ENCODE measurements at regions not wholly inside any gene's neighbourhood (a gene's known extent, or its start where the extent isn't known, plus 50 kb on each side); places are given as distances from the start of the nearest gene placed in this dataset.

DNA sequence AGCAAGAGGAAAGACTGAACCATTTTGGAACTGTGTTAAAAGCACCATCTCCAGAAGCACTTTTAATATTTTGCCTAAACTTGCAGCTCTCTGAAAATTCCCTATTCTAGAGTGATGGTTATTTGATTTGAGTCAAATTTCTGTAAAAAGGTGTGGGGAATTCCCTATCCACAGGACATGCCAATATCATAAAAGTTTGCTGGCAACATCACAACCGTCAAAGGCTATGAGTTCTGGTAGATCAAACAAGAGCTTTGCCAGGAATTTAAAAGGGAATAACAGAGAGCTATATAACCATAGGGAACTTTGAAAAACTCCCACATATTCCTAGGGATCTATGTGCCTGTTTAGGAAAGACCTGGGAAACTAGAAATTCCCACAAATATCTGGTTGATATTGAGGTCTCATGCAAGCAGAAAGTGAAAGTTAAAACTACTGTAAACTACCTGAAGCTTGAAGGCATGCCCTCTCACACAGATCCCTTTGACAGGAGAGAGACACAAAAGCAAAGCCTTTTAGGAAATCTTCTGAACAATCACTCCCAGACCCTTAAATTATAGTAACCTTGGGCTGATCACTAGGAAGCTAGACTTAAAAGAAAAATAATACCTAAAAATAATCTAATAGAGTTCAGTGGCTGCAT, 549.9 kb downstream of the ANXA1 start:
- Mint-ChIP-seq H3K36me3 (ENCODE audit: unreplicated experiment) (no peaks in the 10 kb centered on the region), H3K4me1 (ENCODE audit: unreplicated experiment) (no peaks in the 10 kb centered on the region)
- TF ChIP-seq, protein P1, sequence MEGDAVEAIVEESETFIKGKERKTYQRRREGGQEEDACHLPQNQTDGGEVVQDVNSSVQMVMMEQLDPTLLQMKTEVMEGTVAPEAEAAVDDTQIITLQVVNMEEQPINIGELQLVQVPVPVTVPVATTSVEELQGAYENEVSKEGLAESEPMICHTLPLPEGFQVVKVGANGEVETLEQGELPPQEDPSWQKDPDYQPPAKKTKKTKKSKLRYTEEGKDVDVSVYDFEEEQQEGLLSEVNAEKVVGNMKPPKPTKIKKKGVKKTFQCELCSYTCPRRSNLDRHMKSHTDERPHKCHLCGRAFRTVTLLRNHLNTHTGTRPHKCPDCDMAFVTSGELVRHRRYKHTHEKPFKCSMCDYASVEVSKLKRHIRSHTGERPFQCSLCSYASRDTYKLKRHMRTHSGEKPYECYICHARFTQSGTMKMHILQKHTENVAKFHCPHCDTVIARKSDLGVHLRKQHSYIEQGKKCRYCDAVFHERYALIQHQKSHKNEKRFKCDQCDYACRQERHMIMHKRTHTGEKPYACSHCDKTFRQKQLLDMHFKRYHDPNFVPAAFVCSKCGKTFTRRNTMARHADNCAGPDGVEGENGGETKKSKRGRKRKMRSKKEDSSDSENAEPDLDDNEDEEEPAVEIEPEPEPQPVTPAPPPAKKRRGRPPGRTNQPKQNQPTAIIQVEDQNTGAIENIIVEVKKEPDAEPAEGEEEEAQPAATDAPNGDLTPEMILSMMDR (IDR thresholded peaks at IDR 0.05) = no peak

DNA sequence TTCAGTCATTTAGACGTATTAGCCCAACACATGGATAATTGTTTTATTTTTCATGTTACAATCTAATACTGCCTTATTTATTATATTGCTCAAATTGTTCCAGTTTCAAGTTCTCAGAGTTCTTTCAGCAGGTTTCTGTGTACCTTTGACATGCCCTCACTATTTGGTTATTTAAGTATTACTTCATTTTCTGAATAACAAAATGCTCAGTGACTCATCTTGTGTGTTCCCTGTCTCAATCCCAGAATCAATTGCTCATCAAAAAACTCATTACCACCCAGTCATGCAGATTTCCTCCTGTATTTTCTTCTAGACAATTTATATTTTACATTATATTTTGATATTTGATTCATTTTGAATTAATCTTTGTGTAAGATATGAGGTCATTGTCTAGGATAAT, 562.6 kb downstream of the ANXA1 start:
- H3K4me1 Mint-ChIP-seq (ENCODE audit: unreplicated experiment) = no peaks in the 10 kb centered on the region
- H3K36me3 Mint-ChIP-seq (ENCODE audit: unreplicated experiment) = no peaks in the 10 kb centered on the region
- H3K27me3 Mint-ChIP-seq (ENCODE audit: unreplicated experiment) = no peaks in the 10 kb centered on the region
- no peaks in the 10 kb centered on the region for H3K9me3 Mint-ChIP-seq (ENCODE audit: unreplicated experiment)
- H3K27ac Mint-ChIP-seq (ENCODE audit: unreplicated experiment) = no peak overlapping the region
- H3K4me3 Mint-ChIP-seq (ENCODE audit: unreplicated experiment) = no peak overlapping the region
- no peak for DNase-seq (ENCODE audit: extremely low spot score, unreplicated experiment)
- TF ChIP-seq, protein P1 (IDR thresholded peaks at IDR 0.05) = no peak

More for the DNA sequence above, 549.9 kb downstream of the ANXA1 start:
- H3K27ac Mint-ChIP-seq (ENCODE audit: unreplicated experiment) = no peak overlapping the region
- peaks cover 3% of the 10 kb centered on the region for H3K9me3 Mint-ChIP-seq (ENCODE audit: unreplicated experiment)
- peaks cover 3% of the 10 kb centered on the region for H3K27me3 Mint-ChIP-seq (ENCODE audit: unreplicated experiment)
- DNase-seq (ENCODE audit: extremely low spot score, unreplicated experiment) = no peak
- no peak overlapping the region for H3K4me3 Mint-ChIP-seq (ENCODE audit: unreplicated experiment)

DNA sequence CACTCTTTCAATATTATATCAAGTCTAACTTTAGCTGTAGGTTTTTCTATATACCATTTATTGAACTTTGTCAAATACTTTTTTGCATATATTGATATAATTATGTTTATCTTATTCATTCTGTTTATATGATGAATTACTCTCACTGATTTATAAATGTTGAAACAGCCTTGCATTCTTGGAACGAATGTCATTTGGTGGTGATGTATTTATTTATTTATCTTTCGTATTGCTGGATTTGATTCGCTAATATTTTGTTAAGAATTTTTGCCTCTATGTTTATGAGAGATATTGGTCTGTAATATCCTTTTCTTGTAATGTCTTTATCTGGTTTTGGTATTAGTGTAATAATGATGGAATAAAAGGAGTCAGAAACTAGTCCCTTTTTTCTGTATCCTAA, 563.9 kb downstream of the ANXA1 start:
- DNase-seq (ENCODE audit: extremely low spot score, unreplicated experiment) = no peak

DNA sequence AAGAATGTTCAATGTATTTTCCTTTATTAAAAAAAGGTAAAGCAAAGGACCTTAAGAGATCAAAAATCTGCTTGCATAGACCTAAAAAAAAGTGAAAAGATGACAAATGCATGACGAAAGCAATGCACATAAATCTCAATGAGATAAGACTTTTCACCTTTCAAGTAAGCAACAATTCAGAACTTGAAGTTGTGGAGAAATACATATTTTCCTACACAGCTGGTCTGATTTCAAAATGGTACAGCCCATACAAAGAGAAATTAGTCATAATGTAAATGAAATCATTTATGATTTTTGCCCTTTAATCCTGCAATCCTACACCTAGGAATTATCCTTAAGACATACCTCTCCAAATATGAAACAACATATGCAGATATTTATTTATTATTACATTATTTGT, 568.0 kb downstream of the ANXA1 start:
- Mint-ChIP-seq H3K4me3 (ENCODE audit: unreplicated experiment) (no peak overlapping the region), H3K36me3 (ENCODE audit: unreplicated experiment) (no peaks in the 10 kb centered on the region), H3K9me3 (ENCODE audit: unreplicated experiment) (no peaks in the 10 kb centered on the region), H3K4me1 (ENCODE audit: unreplicated experiment) (no peaks in the 10 kb centered on the region), H3K27me3 (ENCODE audit: unreplicated experiment) (no peaks in the 10 kb centered on the region), H3K27ac (ENCODE audit: unreplicated experiment) (no peak overlapping the region)
- TF ChIP-seq, protein P1 (IDR thresholded peaks at IDR 0.05) = no peak
- DNase-seq (ENCODE audit: extremely low spot score, unreplicated experiment) = no peak

More for the DNA sequence above, 563.9 kb downstream of the ANXA1 start:
- TF ChIP-seq, protein P1 (IDR thresholded peaks at IDR 0.05) = no peak
- no peak overlapping the region for H3K27ac Mint-ChIP-seq (ENCODE audit: unreplicated experiment)
- no peaks in the 10 kb centered on the region for H3K9me3 Mint-ChIP-seq (ENCODE audit: unreplicated experiment)
- no peaks in the 10 kb centered on the region for H3K4me1 Mint-ChIP-seq (ENCODE audit: unreplicated experiment)
- H3K4me3 Mint-ChIP-seq (ENCODE audit: unreplicated experiment) = no peak overlapping the region
- no peaks in the 10 kb centered on the region for H3K36me3 Mint-ChIP-seq (ENCODE audit: unreplicated experiment)
- no peaks in the 10 kb centered on the region for H3K27me3 Mint-ChIP-seq (ENCODE audit: unreplicated experiment)

DNA sequence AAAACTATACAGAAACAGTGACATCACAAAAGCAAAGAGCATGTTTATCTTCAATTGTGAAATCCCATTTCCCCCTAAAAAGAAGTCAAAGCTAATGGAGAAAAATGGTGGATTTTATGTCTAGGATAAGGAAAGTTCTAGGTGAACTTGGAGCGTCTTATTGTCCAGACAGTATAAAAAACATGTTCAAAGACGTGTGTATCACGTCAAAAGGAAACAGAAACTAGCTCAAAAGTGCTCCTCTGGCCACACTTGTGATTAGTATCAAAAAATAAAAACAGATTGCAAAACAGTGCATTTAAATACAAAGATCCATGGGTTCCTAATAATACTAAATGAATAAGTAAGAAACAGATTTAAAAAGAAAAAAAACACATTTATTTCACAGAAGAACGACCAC, 568.9 kb downstream of the ANXA1 start:
- Mint-ChIP-seq H3K4me3 (ENCODE audit: unreplicated experiment) (no peak overlapping the region), H3K4me1 (ENCODE audit: unreplicated experiment) (no peaks in the 10 kb centered on the region), H3K9me3 (ENCODE audit: unreplicated experiment) (no peaks in the 10 kb centered on the region), H3K27me3 (ENCODE audit: unreplicated experiment) (no peaks in the 10 kb centered on the region), H3K36me3 (ENCODE audit: unreplicated experiment) (no peaks in the 10 kb centered on the region), H3K27ac (ENCODE audit: unreplicated experiment) (no peak overlapping the region)
- no peak for DNase-seq (ENCODE audit: extremely low spot score, unreplicated experiment)
- TF ChIP-seq, protein P1 (IDR thresholded peaks at IDR 0.05) = no peak
